NCI-H748 (cell line): ENCODE measurements at regions not wholly inside any gene's neighbourhood (a gene's known extent, or its start where the extent isn't known, plus 50 kb on each side); places are given as distances from the start of the nearest gene placed in this dataset.
"Not testable (repeated sequence)": the region's sequence is repeated elsewhere in the genome, so short reads cannot be mapped to it uniquely, and the experiment has no call there.

Experiments
- DNase-seq: peaks from one replicate; lab custom pipeline; 2025; ENCODE audit not compliant: unreplicated experiment; lab: John Stamatoyannopoulos, UW

GRCh38 chr5:66234241-66234640, 90.1 kb downstream of the SREK1 start:
- no peak for DNase-seq

- DNase-seq, result peak; percentile 70
Measured at GRCh38 chr5:66238435-66238834, 94.3 kb downstream of the SREK1 start.

DNA sequence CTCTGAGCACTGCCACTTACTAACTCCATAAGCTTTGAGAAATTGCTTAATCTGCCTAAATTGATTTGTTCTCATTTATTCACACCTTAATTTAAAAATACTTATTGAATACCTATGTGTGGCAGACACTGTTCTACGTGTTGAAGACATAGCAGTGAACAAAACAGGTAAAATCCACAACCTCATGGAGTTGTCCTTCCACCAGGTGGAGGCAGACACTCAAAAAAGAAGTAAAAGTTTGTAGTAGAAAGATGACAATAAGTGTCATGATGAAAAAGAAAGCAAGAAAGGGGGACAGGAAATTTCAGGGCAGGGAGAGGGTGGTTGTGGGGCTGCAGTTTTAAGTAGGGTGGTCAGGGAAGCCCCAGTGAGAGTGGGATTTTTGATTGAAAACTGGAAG, 94.9 kb downstream of the SREK1 start:
- DNase-seq, result peak; percentile 58

GRCh38 chr5:66241136-66241825, 97.2 kb downstream of the SREK1 start:
- no peak for DNase-seq

GRCh38 chr5:66242050-66242715, 98.1 kb downstream of the SREK1 start:
- DNase-seq, result peak; percentile 13

GRCh38 chr5:66246608-66247007, 102.5 kb downstream of the SREK1 start:
- DNase-seq, result no peak

DNA sequence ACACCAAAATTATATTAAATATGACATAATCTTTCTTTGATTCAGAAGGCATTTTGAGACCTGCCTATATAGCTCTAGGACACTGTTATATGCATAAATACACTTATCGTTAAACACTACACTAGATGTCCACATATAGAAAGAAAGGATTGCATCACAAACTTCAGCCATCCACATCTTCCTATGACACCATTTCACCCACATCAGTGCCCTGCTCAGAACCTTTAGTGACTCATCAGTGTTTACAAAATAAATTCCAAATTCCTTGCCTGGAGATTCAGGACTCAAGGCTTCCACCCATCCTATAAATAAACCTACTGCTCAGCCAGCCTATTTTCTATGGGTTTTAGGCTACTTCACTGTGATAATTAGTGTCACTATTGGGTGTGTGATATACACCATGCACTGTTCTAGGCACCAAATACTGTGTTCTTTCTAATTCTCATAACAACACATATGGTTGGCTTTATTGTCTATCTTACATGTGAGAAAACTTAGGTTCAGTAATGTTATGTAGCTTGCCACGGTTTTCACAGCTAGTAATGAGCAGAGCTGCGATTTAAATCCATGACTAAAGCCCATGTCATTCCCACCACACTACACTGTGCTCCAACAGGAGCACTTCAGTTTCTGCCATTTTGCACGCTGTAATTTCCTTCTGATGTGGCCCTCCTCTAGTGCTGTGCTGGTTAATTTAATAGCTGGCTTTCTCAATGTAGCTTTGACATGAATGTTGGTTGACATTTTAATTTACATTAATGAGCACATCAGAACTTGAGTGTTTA, 103.3 kb downstream of the SREK1 start:
- no peak for DNase-seq

DNA sequence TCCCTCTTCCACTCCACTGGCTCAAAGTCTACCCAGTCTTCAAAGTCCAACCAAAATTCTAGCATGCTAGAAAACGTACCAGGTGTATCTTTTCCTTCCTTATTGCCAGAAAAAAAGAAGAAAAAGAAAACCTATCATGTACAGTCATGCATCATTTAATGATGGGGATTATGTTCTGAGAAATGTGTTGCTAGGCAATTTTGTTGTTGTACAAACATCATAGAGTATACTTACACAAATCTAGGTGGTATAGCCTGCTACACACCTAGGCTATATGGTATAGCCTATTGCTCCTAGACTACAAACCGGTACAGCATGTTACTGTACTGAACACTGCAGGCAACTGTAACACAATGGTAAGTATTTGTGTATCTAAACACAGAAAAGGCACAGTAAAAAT, 104.8 kb downstream of the SREK1 start:
- no peak for DNase-seq

GRCh38 chr5:66249920-66250319, 105.8 kb downstream of the SREK1 start:
- DNase-seq, result no peak

- no peak for DNase-seq
Measured at GRCh38 chr5:66252849-66253248, 108.7 kb downstream of the SREK1 start.

GRCh38 chr5:66255714-66256113, 111.6 kb downstream of the SREK1 start:
- DNase-seq, result no peak

GRCh38 chr5:66273121-66273520, 129.0 kb downstream of the SREK1 start:
- DNase-seq, result no peak

DNA sequence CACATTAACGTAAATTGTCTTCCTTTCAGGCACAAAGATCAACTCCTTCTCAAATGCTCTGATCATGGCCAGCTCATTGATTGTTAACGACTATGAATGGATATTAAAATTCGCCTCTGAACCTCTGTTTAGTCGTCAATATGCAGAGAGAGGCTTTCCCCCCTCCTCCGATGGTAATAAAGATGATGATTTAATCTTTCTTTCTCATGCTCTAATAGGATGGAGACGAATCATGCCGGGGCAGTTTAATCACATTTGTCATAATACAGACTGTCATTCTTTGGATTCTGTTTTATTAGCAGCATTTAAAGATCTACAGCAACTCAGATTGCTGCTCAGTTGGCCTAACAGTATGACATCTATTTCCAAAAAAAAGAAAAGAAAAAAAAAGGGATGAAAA, 132.9 kb downstream of the SREK1 start:
- no peak for DNase-seq

DNA sequence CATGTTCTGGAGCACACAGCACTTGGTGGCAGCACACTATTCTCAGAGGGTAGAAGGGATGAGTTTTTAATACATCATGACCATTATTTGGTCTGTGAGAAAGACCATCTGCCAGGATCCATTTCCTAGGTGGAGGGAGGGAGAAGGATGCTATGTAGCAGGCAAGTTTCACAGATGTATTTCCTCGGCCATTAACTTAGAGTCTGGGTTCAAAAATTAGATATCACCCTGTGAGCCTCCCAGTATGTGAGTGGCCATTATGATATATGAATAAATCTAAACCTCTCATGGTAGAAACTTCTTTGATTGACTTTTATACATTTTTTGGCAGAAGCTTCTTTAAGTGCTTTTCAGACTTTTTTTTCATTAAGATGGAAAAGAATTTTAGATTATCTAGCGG, 133.9 kb downstream of the SREK1 start:
- DNase-seq, result no peak

- DNase-seq, result no peak
Measured at GRCh38 chr5:66281294-66281693, 137.2 kb downstream of the SREK1 start.

DNA sequence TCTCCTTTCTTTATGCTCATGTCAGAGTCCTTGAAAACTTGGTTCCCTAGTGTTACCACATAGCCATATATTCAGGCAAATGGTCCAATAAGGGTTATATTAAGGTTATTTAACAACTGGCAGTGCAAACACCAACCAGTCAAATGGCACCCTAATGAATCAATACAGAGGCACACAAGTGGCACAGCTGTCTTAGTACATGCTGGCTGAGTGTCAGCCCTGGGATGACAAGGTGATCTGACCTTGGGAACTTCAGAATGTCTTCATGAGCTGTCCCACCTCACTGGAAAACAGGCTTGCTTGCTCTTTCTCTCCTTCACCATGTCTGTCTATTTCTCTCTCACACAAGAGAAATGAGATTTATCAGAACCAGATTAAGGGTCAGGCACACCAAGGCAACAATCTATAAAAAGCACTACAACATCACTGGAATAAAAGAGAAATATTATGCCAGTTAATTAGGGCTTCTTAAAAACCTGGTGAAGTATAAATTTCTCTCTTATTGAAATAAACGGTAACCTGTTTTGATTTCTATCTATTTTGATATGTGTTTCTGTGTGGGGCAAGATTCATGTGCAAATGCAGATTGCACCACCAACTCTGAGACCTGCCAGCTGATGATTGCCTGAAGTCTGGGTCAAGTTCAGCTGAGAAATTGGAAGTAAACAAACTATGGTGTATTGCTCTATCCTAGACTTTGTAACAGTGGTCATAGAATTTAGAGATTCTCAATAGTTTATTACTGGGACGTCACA, 140.7 kb downstream of the SREK1 start:
- DNase-seq, result no peak

- DNase-seq, result no peak
Measured at GRCh38 chr5:66285343-66285922, 141.3 kb downstream of the SREK1 start.

DNA sequence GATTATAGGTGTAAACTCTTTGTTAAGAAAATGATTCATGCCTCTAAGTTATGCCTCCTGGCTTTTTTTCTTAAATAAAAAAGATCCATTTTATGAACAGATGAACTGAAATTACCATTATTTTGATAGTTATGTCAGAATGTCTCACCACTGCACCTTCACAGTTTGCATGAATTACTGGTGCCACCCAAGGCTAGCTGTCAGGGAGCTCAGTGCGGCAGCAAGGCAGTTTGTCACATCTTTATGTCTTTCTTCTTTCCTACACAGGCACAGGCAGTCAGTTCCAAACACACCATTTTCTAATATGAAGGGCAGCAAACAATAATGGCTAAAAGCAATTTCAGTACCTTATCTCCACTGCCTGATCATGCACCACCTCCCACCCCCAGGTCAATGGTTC, 147.7 kb downstream of the SREK1 start:
- DNase-seq, result no peak

DNA sequence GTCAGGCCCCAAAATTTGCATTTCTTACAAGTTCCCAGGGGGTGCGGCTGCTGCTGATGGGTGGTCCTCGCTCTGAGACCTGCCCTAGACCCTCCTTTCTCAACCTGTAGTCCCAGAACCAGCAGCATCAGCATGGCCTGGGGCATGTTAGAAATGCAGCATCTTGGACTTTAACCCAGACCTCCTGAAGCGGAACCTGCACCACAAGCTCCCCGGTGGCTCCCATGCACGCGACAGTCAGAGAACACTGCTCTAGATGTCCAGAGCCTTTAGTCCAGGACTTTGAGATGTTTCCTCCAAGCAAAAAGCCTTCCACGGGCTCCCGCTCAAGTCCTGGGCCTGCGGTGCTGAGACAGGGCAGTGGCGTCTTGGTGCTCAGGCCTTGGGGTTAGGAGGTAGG, 149.8 kb downstream of the SREK1 start:
- DNase-seq, result not testable (repeated sequence)

- DNase-seq, result no peak
Measured at GRCh38 chr5:66299463-66299862, 155.4 kb downstream of the SREK1 start.

DNA sequence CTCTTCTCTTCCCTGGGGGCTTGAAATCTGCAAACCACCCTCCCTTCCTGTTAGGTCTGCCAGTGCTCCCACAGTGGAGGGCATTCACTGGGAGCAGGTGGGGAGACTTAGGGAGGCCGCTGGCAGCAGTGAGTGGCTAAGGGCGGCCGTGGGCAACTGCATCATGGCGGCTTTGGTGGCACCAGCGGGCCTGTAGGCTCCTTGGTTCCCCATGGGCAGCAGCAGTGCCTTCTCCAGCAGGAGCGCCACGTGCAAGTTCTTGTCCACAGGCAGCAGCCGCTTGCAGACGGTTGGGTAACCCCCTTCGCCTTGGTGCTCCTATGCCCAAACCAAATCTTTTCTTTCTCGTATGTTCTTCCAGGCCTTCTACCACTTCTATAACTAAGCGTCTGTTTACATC, 158.2 kb downstream of the SREK1 start:
- no peak for DNase-seq
